Osteoblast (primary cell): ENCODE measurements at regions not wholly inside any gene's neighbourhood (a gene's known extent, or its start where the extent isn't known, plus 50 kb on each side); places are given as distances from the start of the nearest gene placed in this dataset.

Experiments
- DNase-seq: peaks from one replicate; pipeline ENCODE4 v3.0.0; 2011; ENCODE audit warnings: low spot score, mixed read lengths; ENCODE audit not compliant: insufficient read length; ENCODE audit errors: missing footprints
- H2AFZ ChIP-seq: 2 replicates; pipeline ENCODE4 v1.6.0; 2011; ENCODE audit warnings: mild to moderate bottlenecking, low read length
- H3K27ac ChIP-seq: 2 replicates; pipeline ENCODE4 v1.5.1; 2011; ENCODE audit warnings: mild to moderate bottlenecking, low read depth, low read length, moderate library complexity
- H3K27me3 ChIP-seq: 2 replicates; pipeline ENCODE4 v1.6.0; 2012; ENCODE audit warnings: mild to moderate bottlenecking, control low read depth, inconsistent platforms, low read length, moderate library complexity; ENCODE audit not compliant: insufficient read depth
- H3K36me3 ChIP-seq: 2 replicates; pipeline ENCODE4 v1.5.1; 2011; ENCODE audit warnings: mild to moderate bottlenecking, low read length, control low read depth, moderate library complexity; ENCODE audit not compliant: insufficient read depth
- H3K4me1 ChIP-seq: 2 replicates; pipeline ENCODE4 v1.5.1; 2011; ENCODE audit warnings: mild to moderate bottlenecking, low read length, control low read depth, moderate library complexity; ENCODE audit not compliant: insufficient read depth
- H3K4me2 ChIP-seq: 2 replicates; pipeline ENCODE4 v1.6.0; 2011; ENCODE audit warnings: mild to moderate bottlenecking, low read length; ENCODE audit not compliant: insufficient read depth
- H3K4me3 ChIP-seq: fragments of 200-600 bp; sonication (generic); 3 replicates; pipeline ENCODE4 v1.5.1; 2012; ENCODE audit warnings: mild to moderate bottlenecking, low read length, inconsistent platforms; ENCODE audit not compliant: insufficient read depth
- H3K79me2 ChIP-seq: 2 replicates; pipeline ENCODE4 v1.6.0; 2012; ENCODE audit warnings: mild to moderate bottlenecking, low read length, control low read depth, inconsistent platforms; ENCODE audit not compliant: insufficient read depth
- H3K9me3 ChIP-seq: 2 replicates; pipeline ENCODE4 v1.5.1; 2011; ENCODE audit warnings: low read depth, low read length, control low read depth
- H4K20me1 ChIP-seq: 2 replicates; pipeline ENCODE4 v1.6.0; 2012; ENCODE audit warnings: mild to moderate bottlenecking, low read length, control low read depth; ENCODE audit not compliant: insufficient read depth
- CTCF ChIP-seq: IDR thresholded peaks from 2 replicates; pipeline ENCODE4 v1.5.1; 2011; ENCODE audit warnings: mild to moderate bottlenecking, low read depth, low read length, moderate library complexity; ENCODE audit errors: extremely low read depth

GRCh38 chr4:108540536-108540935, 79.8 kb upstream of the RPL34 start:
- no peak overlapping the region for H3K4me3 ChIP-seq
- no peak overlapping the region for H3K27ac ChIP-seq
- H3K36me3 ChIP-seq = no peaks in the 10 kb centered on the region
- no peaks in the 10 kb centered on the region for H3K4me1 ChIP-seq
- TF ChIP-seq CTCF = no peak
- H3K79me2 ChIP-seq = no peaks in the 10 kb centered on the region
- H4K20me1 ChIP-seq = no peaks in the 10 kb centered on the region
- peaks cover 5% of the 10 kb centered on the region for H3K27me3 ChIP-seq
- H3K9me3 ChIP-seq = no peaks in the 10 kb centered on the region
- H2AFZ ChIP-seq = no peak overlapping the region
- no peak overlapping the region for H3K4me2 ChIP-seq
- DNase-seq = no peak

- Histone ChIP-seq H3K9me3 (no peaks in the 10 kb centered on the region), H4K20me1 (no peaks in the 10 kb centered on the region), H3K36me3 (no peaks in the 10 kb centered on the region), H3K79me2 (no peaks in the 10 kb centered on the region), H3K4me1 (no peaks in the 10 kb centered on the region), H3K4me3 (no peak overlapping the region), H3K4me2 (no peak overlapping the region), H3K27ac (no peak overlapping the region), H2AFZ (no peak overlapping the region), H3K27me3 (peaks cover 7% of the 10 kb centered on the region)
- DNase-seq = no peak
- no peak for TF ChIP-seq CTCF
Measured at GRCh38 chr4:108536577-108536976, 83.8 kb upstream of the RPL34 start.

DNA sequence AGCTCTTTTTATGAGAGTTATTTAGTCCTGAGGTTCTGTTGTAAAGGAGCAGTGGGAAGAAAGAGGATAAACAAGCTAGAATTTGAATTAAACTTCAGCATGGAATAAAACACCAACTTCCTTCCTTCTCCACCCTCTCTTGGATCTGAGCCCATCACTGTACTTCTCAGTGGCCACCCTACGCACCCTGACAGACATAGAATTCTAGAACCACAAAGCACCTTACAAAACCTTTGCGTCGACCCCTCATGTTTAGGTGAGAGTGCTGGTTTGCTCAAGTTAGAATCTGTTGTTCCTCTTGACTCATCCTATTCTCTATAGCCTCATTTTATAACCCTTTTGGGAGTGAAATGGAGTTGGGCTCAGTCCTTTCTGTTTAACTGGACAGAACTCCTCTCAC, 84.6 kb upstream of the RPL34 start:
- no peak overlapping the region for H2AFZ ChIP-seq
- H4K20me1 ChIP-seq = no peaks in the 10 kb centered on the region
- no peak for DNase-seq
- H3K27ac ChIP-seq = no peak overlapping the region
- H3K27me3 ChIP-seq = peaks cover 7% of the 10 kb centered on the region
- no peak overlapping the region for H3K4me2 ChIP-seq
- no peak overlapping the region for H3K4me3 ChIP-seq
- H3K79me2 ChIP-seq = no peaks in the 10 kb centered on the region
- H3K36me3 ChIP-seq = no peaks in the 10 kb centered on the region
- no peaks in the 10 kb centered on the region for H3K9me3 ChIP-seq
- no peak for TF ChIP-seq CTCF
- no peaks in the 10 kb centered on the region for H3K4me1 ChIP-seq

DNA sequence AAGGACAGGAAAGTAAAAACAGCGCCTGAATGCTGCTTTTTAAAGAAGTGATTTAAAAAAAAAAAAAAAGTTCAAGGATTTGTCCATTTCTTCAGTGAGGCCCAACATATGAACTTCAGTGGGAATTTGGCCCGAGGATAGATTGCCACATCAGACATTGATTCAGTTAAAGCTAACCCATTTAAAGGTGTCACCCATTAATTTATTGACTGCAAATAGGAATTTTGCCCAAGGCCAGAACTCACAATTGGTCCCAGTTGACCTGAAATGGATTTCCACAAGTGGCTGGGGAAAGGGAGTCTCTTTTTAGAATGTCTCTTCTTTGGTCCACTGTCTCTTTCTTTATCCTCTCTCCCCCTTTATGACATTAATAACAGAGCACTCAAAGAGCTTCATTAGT, 86.5 kb upstream of the RPL34 start:
- H3K4me1 ChIP-seq = no peaks in the 10 kb centered on the region
- no peaks in the 10 kb centered on the region for H3K79me2 ChIP-seq
- H3K27me3 ChIP-seq = peaks cover 7% of the 10 kb centered on the region
- H4K20me1 ChIP-seq = no peaks in the 10 kb centered on the region
- H3K9me3 ChIP-seq = no peaks in the 10 kb centered on the region
- no peak for DNase-seq
- no peak overlapping the region for H3K4me3 ChIP-seq
- no peak overlapping the region for H3K4me2 ChIP-seq
- no peak overlapping the region for H3K27ac ChIP-seq
- H3K36me3 ChIP-seq = no peaks in the 10 kb centered on the region
- no peak for TF ChIP-seq CTCF
- H2AFZ ChIP-seq = no peak overlapping the region
